Upper lobe of left lung (tissue), 4 donors: ENCODE measurements at regions not wholly inside any gene's neighbourhood (a gene's known extent, or its start where the extent isn't known, plus 50 kb on each side); places are given as distances from the start of the nearest gene placed in this dataset.

Experiments used
- EP300 ChIP-seq, 4 donors: sonication (generic); formaldehyde crosslinking; IDR thresholded peaks; one replicate each; pipeline ENCODE4 v1.5.1; 2017; ENCODE audit warnings: antibody characterized with exemption in 4 of 4, control low read depth in 2 of 4
- POLR2A ChIP-seq, 4 donors: fragments of 450-650 bp; IDR thresholded peaks; one replicate each; pipeline ENCODE4 v1.5.1; 2016 to 2017; ENCODE audit warnings: antibody characterized with exemption in 4 of 4, mild to moderate bottlenecking in 2 of 4
- POLR2AphosphoS5 ChIP-seq, 2 donors: sonication (generic); formaldehyde crosslinking; IDR thresholded peaks; one replicate each; pipeline ENCODE4 v1.5.1; 2017; ENCODE audit warnings: antibody characterized with exemption in 2 of 2
- TF ChIP-seq, protein P1 (sequence below), 6 experiments: fragments of 450-650 bp in 4 of 6; fragments of 200-600 bp in 2 of 6; sonication (generic) in 2 of 6; IDR thresholded peaks; one replicate each; pipeline ENCODE4 v1.5.1; 2016 to 2019; ENCODE audit warnings: antibody characterized with exemption in 6 of 6

DNA sequence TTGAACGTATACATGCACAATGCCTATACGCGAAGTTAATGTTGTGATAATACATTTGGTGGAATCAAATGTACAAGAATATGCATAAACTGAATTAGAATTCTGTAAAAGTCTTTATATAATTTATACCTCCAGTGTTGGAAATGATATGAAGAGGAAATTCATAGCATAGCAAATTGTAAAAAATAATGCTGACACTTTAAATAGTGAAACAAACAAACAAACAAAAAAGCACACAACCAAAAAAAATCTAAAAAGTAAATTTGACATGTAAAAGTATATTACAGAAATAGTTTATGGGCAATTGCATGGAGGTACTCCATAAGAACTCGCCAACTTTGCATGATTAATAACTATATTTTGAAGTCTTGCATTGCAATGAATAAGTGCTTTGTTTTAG lies 780.9 kb downstream of the TBC1D32 start:
- no peak for TF ChIP-seq EP300 (IDR thresholded peaks at IDR 0.05)
- TF ChIP-seq, protein P1, sequence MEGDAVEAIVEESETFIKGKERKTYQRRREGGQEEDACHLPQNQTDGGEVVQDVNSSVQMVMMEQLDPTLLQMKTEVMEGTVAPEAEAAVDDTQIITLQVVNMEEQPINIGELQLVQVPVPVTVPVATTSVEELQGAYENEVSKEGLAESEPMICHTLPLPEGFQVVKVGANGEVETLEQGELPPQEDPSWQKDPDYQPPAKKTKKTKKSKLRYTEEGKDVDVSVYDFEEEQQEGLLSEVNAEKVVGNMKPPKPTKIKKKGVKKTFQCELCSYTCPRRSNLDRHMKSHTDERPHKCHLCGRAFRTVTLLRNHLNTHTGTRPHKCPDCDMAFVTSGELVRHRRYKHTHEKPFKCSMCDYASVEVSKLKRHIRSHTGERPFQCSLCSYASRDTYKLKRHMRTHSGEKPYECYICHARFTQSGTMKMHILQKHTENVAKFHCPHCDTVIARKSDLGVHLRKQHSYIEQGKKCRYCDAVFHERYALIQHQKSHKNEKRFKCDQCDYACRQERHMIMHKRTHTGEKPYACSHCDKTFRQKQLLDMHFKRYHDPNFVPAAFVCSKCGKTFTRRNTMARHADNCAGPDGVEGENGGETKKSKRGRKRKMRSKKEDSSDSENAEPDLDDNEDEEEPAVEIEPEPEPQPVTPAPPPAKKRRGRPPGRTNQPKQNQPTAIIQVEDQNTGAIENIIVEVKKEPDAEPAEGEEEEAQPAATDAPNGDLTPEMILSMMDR (IDR thresholded peaks at IDR 0.05): no peak
- no peak for TF ChIP-seq POLR2A (IDR thresholded peaks at IDR 0.05)
- no peak for TF ChIP-seq POLR2AphosphoS5 (IDR thresholded peaks at IDR 0.05)
